GM18873 (cell line): ENCODE measurements at regions not wholly inside any gene's neighbourhood (a gene's known extent, or its start where the extent isn't known, plus 50 kb on each side); places are given as distances from the start of the nearest gene placed in this dataset.

Experiments used
- ATAC-seq: cut with Tn5 transposase; IDR thresholded peaks from one replicate; pipeline ENCODE4 v1.9.1; 2021; ENCODE audit warnings: mild to moderate bottlenecking, moderate library complexity, moderate number of reproducible peaks; ENCODE audit not compliant: unreplicated experiment, low FRiP score

DNA sequence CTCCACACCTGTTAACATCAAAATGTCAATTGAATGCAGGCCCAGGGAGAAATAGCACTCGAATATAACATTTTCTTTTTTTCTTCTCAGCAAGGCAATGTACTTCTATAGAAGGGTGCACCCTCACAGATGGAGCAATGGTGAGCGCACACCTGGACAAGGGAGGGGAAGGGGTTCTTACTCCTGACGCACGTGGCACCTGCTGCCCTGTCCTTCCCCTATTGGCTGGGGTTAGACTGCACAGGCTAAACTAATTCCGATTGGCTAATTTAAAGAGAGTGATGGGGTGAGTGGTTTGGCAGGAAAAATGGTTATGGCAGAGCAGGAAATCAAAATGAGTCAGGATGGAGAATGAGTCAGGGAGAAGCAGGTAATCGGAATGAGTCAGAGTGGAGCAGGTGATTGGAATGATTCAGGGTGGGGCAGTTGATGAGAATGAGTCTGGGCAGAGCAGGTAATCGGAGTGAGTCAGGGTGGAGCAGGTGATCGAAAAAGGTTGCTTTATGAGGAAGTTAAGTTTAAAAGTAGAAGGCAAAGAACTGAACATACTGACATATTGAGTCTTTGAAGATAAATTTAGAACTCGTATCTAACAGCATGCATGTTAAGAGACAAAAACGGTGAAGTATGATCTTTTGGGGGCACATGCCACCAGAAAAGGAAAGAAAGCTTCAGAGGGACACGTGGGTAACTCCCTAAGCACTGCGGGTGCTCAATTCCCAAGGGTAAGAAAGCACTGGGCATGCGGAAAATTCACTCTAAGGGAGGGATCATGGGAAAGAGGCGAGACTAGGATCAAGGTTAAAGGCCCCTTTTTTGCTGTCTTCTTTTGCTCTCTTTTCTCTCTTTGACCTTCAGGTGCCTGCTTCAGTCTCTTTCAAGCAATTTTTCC lies 72.9 kb upstream of the GALNT15 start:
- ATAC-seq, result no peak

DNA sequence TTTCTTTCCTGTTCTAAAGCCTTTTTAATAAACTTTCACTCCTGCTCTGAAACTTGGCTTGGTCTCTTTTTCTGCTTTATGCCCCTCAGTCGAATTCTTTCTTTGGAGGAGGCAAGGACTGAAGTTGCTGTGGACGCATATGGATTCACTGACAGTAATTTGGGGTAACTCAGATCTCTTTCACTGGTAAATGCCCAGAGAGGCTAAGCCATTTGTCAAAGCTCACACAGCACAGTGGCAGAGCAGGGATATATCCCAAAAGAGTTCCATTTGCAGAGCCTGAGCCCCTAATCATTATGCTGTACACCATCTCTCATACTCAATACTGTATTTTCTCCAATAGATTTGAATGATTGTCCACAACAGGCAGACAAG lies 72.3 kb upstream of the GALNT15 start:
- no peak for ATAC-seq

DNA sequence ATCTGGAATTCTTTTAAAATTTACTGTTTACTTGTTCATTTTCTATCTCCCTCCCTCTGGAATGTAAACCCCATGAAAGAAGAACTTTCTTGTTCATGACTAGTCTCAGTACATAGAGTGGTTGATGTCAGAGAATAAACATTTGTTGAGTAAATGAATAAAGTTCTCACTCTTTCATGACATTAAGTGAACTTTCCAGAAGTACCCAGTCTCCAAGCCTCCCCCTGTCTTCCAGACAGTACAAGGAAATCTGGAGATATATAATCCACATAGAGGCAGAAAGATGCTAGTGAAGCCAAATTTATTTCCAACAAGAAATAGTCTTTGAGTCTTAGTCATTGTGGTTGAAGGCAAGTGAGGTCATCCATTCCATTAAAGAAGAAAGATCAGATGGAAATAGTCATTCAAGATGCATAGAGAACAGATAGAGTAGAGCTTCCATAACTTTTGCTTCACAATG lies 71.5 kb upstream of the GALNT15 start:
- no peak for ATAC-seq

GRCh38 chr3:16103472-16103871 lies 71.0 kb upstream of the GALNT15 start:
- no peak for ATAC-seq

DNA sequence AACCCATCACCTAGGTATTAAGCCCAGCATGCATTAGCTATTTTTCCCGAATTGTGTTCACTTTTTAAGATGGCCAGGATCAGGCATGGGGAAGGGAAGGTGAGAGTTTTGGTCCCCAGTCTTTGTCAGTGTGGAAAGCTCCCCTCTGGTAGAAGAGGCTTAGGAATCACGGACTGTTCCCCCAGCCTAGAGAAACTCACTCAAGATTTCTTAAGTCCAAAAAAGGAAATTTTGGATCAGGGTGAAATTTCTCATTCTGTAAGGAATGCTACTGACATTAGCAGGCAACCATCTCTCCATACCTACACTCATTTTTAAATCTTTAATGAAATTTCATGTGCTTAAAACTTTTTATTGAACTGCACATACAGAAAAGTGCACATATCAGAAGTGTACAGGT lies 70.3 kb upstream of the GALNT15 start:
- no peak for ATAC-seq

GRCh38 chr3:16106050-16106449 lies 68.4 kb upstream of the GALNT15 start:
- ATAC-seq, result no peak

GRCh38 chr3:16108424-16108823 lies 66.1 kb upstream of the GALNT15 start:
- ATAC-seq, result no peak

DNA sequence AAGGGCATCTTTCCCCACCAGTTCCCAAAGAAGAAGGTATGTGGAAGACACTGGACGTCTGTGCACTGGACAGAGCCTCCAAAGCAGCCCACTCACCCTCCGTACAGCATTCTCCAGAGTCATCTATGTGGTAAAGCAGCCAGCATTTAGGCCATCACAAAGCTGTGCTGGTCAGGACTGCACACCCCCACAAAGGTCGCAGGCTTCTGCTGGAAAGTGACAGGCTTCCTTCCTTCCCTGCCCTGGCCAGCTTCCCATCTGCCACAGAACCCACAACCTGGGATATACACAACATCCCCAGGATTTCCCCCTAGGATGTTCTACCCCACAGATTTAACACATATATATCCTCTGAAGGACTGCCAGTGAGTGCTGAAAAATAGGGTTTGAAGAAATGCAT lies 64.6 kb upstream of the GALNT15 start:
- ATAC-seq, result no peak

DNA sequence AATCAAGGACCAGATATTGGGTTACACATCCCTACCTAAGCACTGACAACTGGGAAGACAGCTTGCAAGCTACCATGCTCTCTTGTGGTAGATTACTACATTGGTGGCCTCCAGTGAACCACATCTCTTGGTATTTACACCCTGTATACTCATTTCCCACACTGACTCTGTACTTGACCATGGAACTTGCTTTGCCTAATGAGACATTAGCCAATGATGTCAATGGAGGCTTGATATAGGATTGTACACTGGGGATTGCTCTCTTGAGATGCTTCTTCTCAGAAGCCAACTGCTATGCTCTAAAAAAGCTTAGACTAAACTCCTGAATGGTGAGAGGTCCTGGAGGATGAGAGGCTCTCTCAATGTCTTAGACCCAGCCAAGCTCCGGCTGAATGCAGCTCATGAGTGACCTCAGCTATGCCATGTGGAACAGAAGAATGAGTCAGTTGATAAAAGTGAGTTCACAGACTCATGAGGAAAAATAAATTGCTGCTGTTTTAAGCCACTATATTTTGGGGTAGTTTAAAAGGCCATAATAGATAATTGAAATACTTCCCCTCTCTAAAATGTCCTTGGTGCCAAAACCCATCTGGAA lies 61.5 kb upstream of the GALNT15 start:
- no peak for ATAC-seq

- no peak for ATAC-seq
These were observed 60.8 kb upstream of the GALNT15 start for GRCh38 chr3:16113704-16114103.

- ATAC-seq, result no peak
These were observed 60.1 kb upstream of the GALNT15 start for GRCh38 chr3:16114429-16114828.

DNA sequence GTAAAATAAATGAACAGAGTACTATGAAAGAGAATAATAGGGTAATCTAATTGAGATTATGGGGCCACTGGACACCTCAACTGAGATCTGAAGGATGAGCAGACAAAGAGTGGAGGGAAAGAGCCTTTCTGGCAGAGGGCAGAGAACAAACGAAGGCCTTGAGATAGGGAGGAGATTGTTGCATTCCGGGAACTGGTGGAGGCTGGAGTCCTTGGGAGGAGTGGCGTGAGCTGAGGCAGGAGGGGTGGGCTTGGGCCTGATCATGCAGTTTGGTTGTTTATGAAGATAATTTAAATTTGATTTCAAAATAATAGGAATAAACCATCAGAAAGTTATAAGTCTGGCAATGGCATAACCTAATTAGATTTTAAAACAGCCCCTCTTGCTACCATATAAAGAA lies 59.5 kb upstream of the GALNT15 start:
- no peak for ATAC-seq

DNA sequence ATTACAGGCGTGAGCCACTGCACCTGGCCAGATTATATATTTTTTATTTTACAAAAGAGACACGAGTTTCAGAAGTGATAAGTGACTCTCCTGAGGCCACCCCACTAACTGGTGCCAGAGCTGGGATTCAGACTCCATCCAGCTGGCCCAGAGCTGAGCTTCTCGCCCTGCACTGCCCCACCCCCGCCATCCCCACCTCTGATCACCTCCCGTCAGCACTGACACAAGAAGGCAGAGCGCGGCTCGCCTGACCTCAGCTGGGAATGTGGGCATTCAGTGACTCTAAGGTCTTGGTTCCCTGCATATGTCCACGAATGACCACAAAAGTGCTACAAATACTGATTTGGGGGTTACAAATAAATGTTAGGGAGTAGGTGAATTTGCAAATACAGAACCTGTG lies 56.1 kb upstream of the GALNT15 start:
- no peak for ATAC-seq

- ATAC-seq, result no peak
These were observed 54.6 kb upstream of the GALNT15 start for GRCh38 chr3:16119887-16120286.

GRCh38 chr3:16121391-16121790 lies 53.1 kb upstream of the GALNT15 start:
- no peak for ATAC-seq

- no peak for ATAC-seq
These were observed 52.3 kb upstream of the GALNT15 start for GRCh38 chr3:16122155-16122554.

- ATAC-seq, result no peak
These were observed 51.8 kb upstream of the GALNT15 start for GRCh38 chr3:16122661-16123060.

DNA sequence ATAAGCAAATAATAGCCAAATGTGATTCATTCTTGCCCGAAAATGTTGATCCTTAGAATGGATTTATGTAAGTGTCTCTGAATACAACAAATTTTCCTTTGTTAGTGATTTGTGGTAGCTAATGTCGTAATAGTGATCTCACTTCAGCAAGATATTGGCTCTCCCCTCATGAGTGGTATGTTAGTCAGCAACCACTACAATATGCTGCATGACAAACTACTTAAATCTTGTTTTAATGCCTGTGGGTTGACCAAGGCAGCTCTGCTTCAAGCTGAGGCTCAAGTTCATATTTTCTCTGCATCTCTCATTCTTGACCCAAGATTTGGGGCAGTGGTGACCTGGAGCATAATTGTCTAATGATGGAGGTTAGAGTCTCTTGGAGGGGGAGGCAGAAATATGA lies 49.8 kb upstream of the GALNT15 start:
- ATAC-seq, result no peak
